Activated naive CD4-positive, alpha-beta T cell treated with anti-CD3 and anti-CD28 coated beads, Interleukin-2, amount 10 ng/mL, durations not matched to agents 7 days and 5 days (primary cell): ENCODE measurements at regions not wholly inside any gene's neighbourhood (a gene's known extent, or its start where the extent isn't known, plus 50 kb on each side); places are given as distances from the start of the nearest gene placed in this dataset.

Source experiments
- CTCF ChIA-PET: fragments of 350-600 bp; sonication (Branson Sonifier 250); formaldehyde crosslinking; loops from one replicate; lab custom pipeline; 2021; ENCODE audit warnings: antibody characterized with exemption; lab: Charles Lee
- DNase-seq: peaks from one replicate; pipeline ENCODE4 v3.0.0-alpha.2; 2020
- H3K27ac Mint-ChIP-seq: one replicate; pipeline ENCODE4 v1.8.0; 2021; ENCODE audit warnings: mild to moderate bottlenecking, moderate library complexity, mixed read lengths
- H3K27me3 Mint-ChIP-seq: one replicate; pipeline ENCODE4 v1.8.0; 2021; ENCODE audit warnings: mild to moderate bottlenecking, mixed read lengths
- H3K36me3 Mint-ChIP-seq: one replicate; pipeline ENCODE4 v1.8.0; 2021; ENCODE audit warnings: mixed read lengths
- H3K4me1 Mint-ChIP-seq: one replicate; pipeline ENCODE4 v1.8.0; 2021; ENCODE audit warnings: mixed read lengths
- H3K4me3 Mint-ChIP-seq: one replicate; pipeline ENCODE4 v1.8.0; 2021; ENCODE audit warnings: mild to moderate bottlenecking, moderate library complexity, mixed read lengths
- H3K9me3 Mint-ChIP-seq: one replicate; pipeline ENCODE4 v1.8.0; 2021; ENCODE audit warnings: mixed read lengths

GRCh38 chr12:24739106-24739779, 209.7 kb downstream of the BCAT1 start:
- no peak for DNase-seq
- Mint-ChIP-seq H3K27ac (no peak overlapping the region), H3K27me3 (no peaks in the 10 kb centered on the region), H3K36me3 (no peaks in the 10 kb centered on the region), H3K4me1 (no peaks in the 10 kb centered on the region), H3K4me3 (no peak overlapping the region), H3K9me3 (no peaks in the 10 kb centered on the region)
- CTCF ChIA-PET = no interaction called here

- Mint-ChIP-seq H3K9me3 (no peaks in the 10 kb centered on the region), H3K36me3 (no peaks in the 10 kb centered on the region), H3K4me1 (no peaks in the 10 kb centered on the region), H3K27me3 (no peaks in the 10 kb centered on the region), H3K27ac (no peak overlapping the region), H3K4me3 (no peak overlapping the region)
- CTCF ChIA-PET = no interaction called here
- no peak for DNase-seq
Measured at GRCh38 chr12:24738441-24738840, 210.5 kb downstream of the BCAT1 start.

GRCh38 chr12:24731596-24731995, 217.3 kb downstream of the BCAT1 start:
- H3K9me3 Mint-ChIP-seq = no peaks in the 10 kb centered on the region
- no peaks in the 10 kb centered on the region for H3K36me3 Mint-ChIP-seq
- H3K4me1 Mint-ChIP-seq = no peaks in the 10 kb centered on the region
- no peak overlapping the region for H3K4me3 Mint-ChIP-seq
- no peak for DNase-seq
- CTCF ChIA-PET = interaction anchor here (0.8 kb wide), 1 partner anchor 17 kb away, joined by 3 read pairs; no protein-coding TSS in a partner anchor
- no peaks in the 10 kb centered on the region for H3K27me3 Mint-ChIP-seq
- no peak overlapping the region for H3K27ac Mint-ChIP-seq

- no peak overlapping the region for H3K27ac Mint-ChIP-seq
- no peak overlapping the region for H3K4me3 Mint-ChIP-seq
- no peak for DNase-seq
- H3K36me3 Mint-ChIP-seq = no peaks in the 10 kb centered on the region
- H3K4me1 Mint-ChIP-seq = no peaks in the 10 kb centered on the region
- H3K27me3 Mint-ChIP-seq = no peaks in the 10 kb centered on the region
- H3K9me3 Mint-ChIP-seq = no peaks in the 10 kb centered on the region
- CTCF ChIA-PET = no interaction called here
Measured at GRCh38 chr12:24730489-24730896, 218.4 kb downstream of the BCAT1 start.

GRCh38 chr12:24728826-24729225, 220.1 kb downstream of the BCAT1 start:
- Mint-ChIP-seq H3K36me3 (no peaks in the 10 kb centered on the region), H3K27me3 (no peaks in the 10 kb centered on the region), H3K4me1 (no peaks in the 10 kb centered on the region), H3K4me3 (no peak overlapping the region), H3K27ac (no peak overlapping the region), H3K9me3 (no peaks in the 10 kb centered on the region)
- CTCF ChIA-PET = no interaction called here
- no peak for DNase-seq

- no peak overlapping the region for H3K27ac Mint-ChIP-seq
- no peak overlapping the region for H3K4me3 Mint-ChIP-seq
- no peaks in the 10 kb centered on the region for H3K9me3 Mint-ChIP-seq
- no peaks in the 10 kb centered on the region for H3K27me3 Mint-ChIP-seq
- H3K4me1 Mint-ChIP-seq = no peaks in the 10 kb centered on the region
- CTCF ChIA-PET = no interaction called here
- DNase-seq = no peak
- no peaks in the 10 kb centered on the region for H3K36me3 Mint-ChIP-seq
Measured at GRCh38 chr12:24728366-24728765, 220.5 kb downstream of the BCAT1 start.

GRCh38 chr12:24725616-24726015, 223.3 kb downstream of the BCAT1 start:
- Mint-ChIP-seq H3K27ac (no peak overlapping the region), H3K27me3 (no peaks in the 10 kb centered on the region), H3K9me3 (peaks cover 4% of the 10 kb centered on the region), H3K4me3 (no peak overlapping the region), H3K4me1 (no peaks in the 10 kb centered on the region), H3K36me3 (no peaks in the 10 kb centered on the region)
- DNase-seq = no peak
- CTCF ChIA-PET = no interaction called here

- H3K4me3 Mint-ChIP-seq = no peak overlapping the region
- H3K27ac Mint-ChIP-seq = no peak overlapping the region
- peaks cover under 1% of the 10 kb centered on the region for H3K4me1 Mint-ChIP-seq
- DNase-seq = no peak
- H3K27me3 Mint-ChIP-seq = no peaks in the 10 kb centered on the region
- CTCF ChIA-PET = no interaction called here
- peaks cover 4% of the 10 kb centered on the region for H3K9me3 Mint-ChIP-seq
- no peaks in the 10 kb centered on the region for H3K36me3 Mint-ChIP-seq
Measured at GRCh38 chr12:24724814-24725213, 224.1 kb downstream of the BCAT1 start.

GRCh38 chr12:24723759-24724158, 225.1 kb downstream of the BCAT1 start:
- Mint-ChIP-seq H3K36me3 (no peaks in the 10 kb centered on the region), H3K4me1 (peaks cover 11% of the 10 kb centered on the region), H3K27ac (no peak overlapping the region), H3K9me3 (peaks cover 4% of the 10 kb centered on the region), H3K27me3 (no peaks in the 10 kb centered on the region), H3K4me3 (no peak overlapping the region)
- CTCF ChIA-PET = interaction anchor here (0.6 kb wide), 1 partner anchor 616 kb away, joined by 3 read pairs; no protein-coding TSS in a partner anchor
- no peak for DNase-seq

- H3K4me1 Mint-ChIP-seq = peaks cover 16% of the 10 kb centered on the region
- H3K36me3 Mint-ChIP-seq = no peaks in the 10 kb centered on the region
- CTCF ChIA-PET = no interaction called here
- H3K27me3 Mint-ChIP-seq = no peaks in the 10 kb centered on the region
- no peak for DNase-seq
- H3K27ac Mint-ChIP-seq = no peak overlapping the region
- H3K4me3 Mint-ChIP-seq = no peak overlapping the region
- peaks cover 4% of the 10 kb centered on the region for H3K9me3 Mint-ChIP-seq
Measured at GRCh38 chr12:24721191-24721590, 227.7 kb downstream of the BCAT1 start.

- DNase-seq = no peak
- Mint-ChIP-seq H3K4me1 (peaks cover 16% of the 10 kb centered on the region), H3K36me3 (no peaks in the 10 kb centered on the region), H3K27ac (no peak overlapping the region), H3K27me3 (no peaks in the 10 kb centered on the region), H3K9me3 (peaks cover 4% of the 10 kb centered on the region), H3K4me3 (no peak overlapping the region)
- CTCF ChIA-PET = no interaction called here
Measured at GRCh38 chr12:24719293-24719721, 229.6 kb downstream of the BCAT1 start.

- H3K4me1 Mint-ChIP-seq = peaks cover 16% of the 10 kb centered on the region
- no peak for DNase-seq
- no peaks in the 10 kb centered on the region for H3K27me3 Mint-ChIP-seq
- peaks cover 4% of the 10 kb centered on the region for H3K9me3 Mint-ChIP-seq
- H3K27ac Mint-ChIP-seq = no peak overlapping the region
- H3K4me3 Mint-ChIP-seq = no peak overlapping the region
- no peaks in the 10 kb centered on the region for H3K36me3 Mint-ChIP-seq
- CTCF ChIA-PET = no interaction called here
Measured at GRCh38 chr12:24718617-24719016, 230.3 kb downstream of the BCAT1 start.

GRCh38 chr12:24714237-24714636, 234.7 kb downstream of the BCAT1 start:
- CTCF ChIA-PET = no interaction called here
- Mint-ChIP-seq H3K4me1 (peaks cover 10% of the 10 kb centered on the region), H3K27ac (no peak overlapping the region), H3K4me3 (no peak overlapping the region), H3K36me3 (no peaks in the 10 kb centered on the region), H3K27me3 (no peaks in the 10 kb centered on the region), H3K9me3 (no peaks in the 10 kb centered on the region)
- no peak for DNase-seq

- Mint-ChIP-seq H3K9me3 (no peaks in the 10 kb centered on the region), H3K27me3 (no peaks in the 10 kb centered on the region), H3K27ac (no peak overlapping the region), H3K4me3 (no peak overlapping the region), H3K4me1 (no peaks in the 10 kb centered on the region), H3K36me3 (no peaks in the 10 kb centered on the region)
- CTCF ChIA-PET = no interaction called here
- no peak for DNase-seq
Measured at GRCh38 chr12:24711056-24712008, 237.6 kb downstream of the BCAT1 start.

GRCh38 chr12:24709216-24709615, 239.7 kb downstream of the BCAT1 start:
- CTCF ChIA-PET = no interaction called here
- no peak for DNase-seq
- Mint-ChIP-seq H3K9me3 (no peaks in the 10 kb centered on the region), H3K36me3 (no peaks in the 10 kb centered on the region), H3K4me1 (no peaks in the 10 kb centered on the region), H3K4me3 (no peak overlapping the region), H3K27ac (no peak overlapping the region), H3K27me3 (no peaks in the 10 kb centered on the region)
